ENCODE measurements at regions not wholly inside any gene's neighbourhood (a gene's known extent, or its start where the extent isn't known, plus 50 kb on each side); places are given as distances from the start of the nearest gene placed in this dataset.

- H3K4me3 ChIP-seq (ENCODE audit: low read length in 2 of 2), result no peak overlapping the region
- no peak overlapping the region for H3K9ac ChIP-seq (ENCODE audit: low read length in 2 of 2)
- H3K4me1 ChIP-seq (ENCODE audit: control insufficient read depth, insufficient read depth, low read length), result no peaks in the 10 kb centered on the region
- no peaks in the 10 kb centered on the region for H3K9me3 ChIP-seq (ENCODE audit: control insufficient read depth in 2 of 2, low read length in 2 of 2)
- no peaks in the 10 kb centered on the region for H3K36me3 ChIP-seq (ENCODE audit: control insufficient read depth in 2 of 2, insufficient read depth in 2 of 2, low read length in 2 of 2)
- H3K27ac ChIP-seq (ENCODE audit: low read length), result no peak overlapping the region
- H3K27me3 ChIP-seq (ENCODE audit: control insufficient read depth in 1 of 2, insufficient read depth in 2 of 2, low read length in 2 of 2), result no peaks in the 10 kb centered on the region
Measured at GRCh38 chr4:20326977-20327376, 75.3 kb downstream of the SLIT2 start.

GRCh38 chr4:20327808-20328207, 76.1 kb downstream of the SLIT2 start:
- no peak overlapping the region for H3K9ac ChIP-seq (ENCODE audit: low read length in 2 of 2)
- H3K4me1 ChIP-seq (ENCODE audit: control insufficient read depth, insufficient read depth, low read length), result no peaks in the 10 kb centered on the region
- H3K4me3 ChIP-seq (ENCODE audit: low read length in 2 of 2), result no peak overlapping the region
- no peak overlapping the region for H3K27ac ChIP-seq (ENCODE audit: low read length)
- no peaks in the 10 kb centered on the region for H3K36me3 ChIP-seq (ENCODE audit: control insufficient read depth in 2 of 2, insufficient read depth in 2 of 2, low read length in 2 of 2)
- H3K9me3 ChIP-seq (ENCODE audit: control insufficient read depth in 2 of 2, low read length in 2 of 2), result no peaks in the 10 kb centered on the region
- no peaks in the 10 kb centered on the region for H3K27me3 ChIP-seq (ENCODE audit: control insufficient read depth in 1 of 2, insufficient read depth in 2 of 2, low read length in 2 of 2)

DNA sequence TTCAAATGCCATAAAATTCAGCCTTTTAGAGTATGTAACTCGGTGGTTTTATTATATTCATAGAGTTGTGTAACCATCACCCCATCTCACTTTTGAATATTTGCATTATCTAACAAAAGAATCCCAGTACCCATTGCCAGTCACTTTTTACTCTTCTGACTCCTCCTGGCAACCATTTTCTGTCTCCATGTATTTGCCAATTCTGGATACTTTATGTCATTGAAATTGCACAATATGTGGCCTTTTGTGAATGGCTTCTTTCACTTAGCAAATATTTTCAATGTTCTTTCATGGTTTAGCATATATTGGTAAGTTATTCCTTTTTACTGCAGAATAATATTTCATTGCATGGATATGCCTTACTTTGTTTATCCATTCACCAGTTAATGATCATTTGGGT, 79.9 kb downstream of the SLIT2 start:
- Histone ChIP-seq H3K4me3 (ENCODE audit: low read length in 2 of 2) (no peak overlapping the region), H3K36me3 (ENCODE audit: control insufficient read depth in 2 of 2, insufficient read depth in 2 of 2, low read length in 2 of 2) (no peaks in the 10 kb centered on the region), H3K27ac (ENCODE audit: low read length) (no peak overlapping the region), H3K9ac (ENCODE audit: low read length in 2 of 2) (no peak overlapping the region), H3K4me1 (ENCODE audit: control insufficient read depth, insufficient read depth, low read length) (no peaks in the 10 kb centered on the region), H3K9me3 (ENCODE audit: control insufficient read depth in 2 of 2, low read length in 2 of 2) (no peaks in the 10 kb centered on the region), H3K27me3 (ENCODE audit: control insufficient read depth in 1 of 2, insufficient read depth in 2 of 2, low read length in 2 of 2) (no peaks in the 10 kb centered on the region)

GRCh38 chr4:20333141-20333715, 81.5 kb downstream of the SLIT2 start:
- H3K4me1 ChIP-seq (ENCODE audit: control insufficient read depth, insufficient read depth, low read length), result no peaks in the 10 kb centered on the region
- H3K9ac ChIP-seq (ENCODE audit: low read length in 2 of 2), result no peak overlapping the region
- no peak overlapping the region for H3K27ac ChIP-seq (ENCODE audit: low read length)
- H3K27me3 ChIP-seq (ENCODE audit: control insufficient read depth in 1 of 2, insufficient read depth in 2 of 2, low read length in 2 of 2), result no peaks in the 10 kb centered on the region
- H3K4me3 ChIP-seq (ENCODE audit: low read length in 2 of 2), result no peak overlapping the region
- H3K9me3 ChIP-seq (ENCODE audit: control insufficient read depth in 2 of 2, low read length in 2 of 2), result no peaks in the 10 kb centered on the region
- H3K36me3 ChIP-seq (ENCODE audit: control insufficient read depth in 2 of 2, insufficient read depth in 2 of 2, low read length in 2 of 2), result no peaks in the 10 kb centered on the region

DNA sequence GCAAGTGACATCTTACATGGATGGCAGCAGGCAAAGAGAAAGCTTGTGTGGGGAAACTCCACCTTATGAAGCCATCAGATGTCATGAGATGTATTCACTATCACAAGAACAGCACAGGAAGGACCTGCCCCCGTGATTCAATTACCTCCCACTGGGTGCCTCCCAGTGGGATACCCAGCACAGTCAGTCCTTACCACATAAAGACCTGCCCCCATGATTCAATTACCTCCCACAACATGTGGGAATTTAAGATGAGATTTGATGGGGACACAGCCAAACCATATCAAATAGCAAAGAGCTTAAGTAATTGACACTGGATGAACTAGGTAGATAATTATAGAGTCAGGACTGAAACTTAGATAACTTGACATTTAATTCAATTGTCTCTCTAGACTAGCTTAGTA, 85.6 kb downstream of the SLIT2 start:
- no peaks in the 10 kb centered on the region for H3K9me3 ChIP-seq (ENCODE audit: control insufficient read depth in 2 of 2, low read length in 2 of 2)
- H3K4me3 ChIP-seq (ENCODE audit: low read length in 2 of 2), result no peak overlapping the region
- H3K27ac ChIP-seq (ENCODE audit: low read length), result no peak overlapping the region
- no peaks in the 10 kb centered on the region for H3K27me3 ChIP-seq (ENCODE audit: control insufficient read depth in 1 of 2, insufficient read depth in 2 of 2, low read length in 2 of 2)
- H3K4me1 ChIP-seq (ENCODE audit: control insufficient read depth, insufficient read depth, low read length), result no peaks in the 10 kb centered on the region
- H3K36me3 ChIP-seq (ENCODE audit: control insufficient read depth in 2 of 2, insufficient read depth in 2 of 2, low read length in 2 of 2), result no peaks in the 10 kb centered on the region
- no peak overlapping the region for H3K9ac ChIP-seq (ENCODE audit: low read length in 2 of 2)

DNA sequence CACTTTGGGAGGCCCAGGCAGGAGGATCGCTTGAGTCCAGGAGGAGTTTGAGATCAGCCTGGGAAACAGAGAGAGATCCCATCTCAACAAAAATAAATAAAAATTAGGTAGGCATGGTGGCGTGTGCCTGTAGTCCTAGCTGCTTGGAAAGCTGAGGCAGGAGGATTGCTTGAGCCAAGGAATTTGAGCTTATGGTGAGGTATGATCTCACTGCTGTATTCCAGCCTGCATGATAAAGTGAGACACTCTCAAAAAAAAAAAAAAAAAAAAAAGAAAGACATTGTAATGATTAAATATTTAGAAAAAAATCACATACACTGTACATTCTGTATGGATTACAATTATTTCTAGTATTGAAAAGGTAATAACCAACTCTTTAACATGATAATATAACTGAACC, 87.1 kb downstream of the SLIT2 start:
- Histone ChIP-seq H3K9me3 (ENCODE audit: control insufficient read depth in 2 of 2, low read length in 2 of 2) (no peaks in the 10 kb centered on the region), H3K27me3 (ENCODE audit: control insufficient read depth in 1 of 2, insufficient read depth in 2 of 2, low read length in 2 of 2) (no peaks in the 10 kb centered on the region), H3K9ac (ENCODE audit: low read length in 2 of 2) (no peak overlapping the region), H3K4me3 (ENCODE audit: low read length in 2 of 2) (no peak overlapping the region), H3K36me3 (ENCODE audit: control insufficient read depth in 2 of 2, insufficient read depth in 2 of 2, low read length in 2 of 2) (no peaks in the 10 kb centered on the region), H3K27ac (ENCODE audit: low read length) (no peak overlapping the region), H3K4me1 (ENCODE audit: control insufficient read depth, insufficient read depth, low read length) (no peaks in the 10 kb centered on the region)

GRCh38 chr4:20341134-20341738, 89.5 kb downstream of the SLIT2 start:
- H3K27me3 ChIP-seq (ENCODE audit: control insufficient read depth in 1 of 2, insufficient read depth in 2 of 2, low read length in 2 of 2), result no peaks in the 10 kb centered on the region
- no peaks in the 10 kb centered on the region for H3K4me1 ChIP-seq (ENCODE audit: control insufficient read depth, insufficient read depth, low read length)
- no peak overlapping the region for H3K9ac ChIP-seq (ENCODE audit: low read length in 2 of 2)
- no peaks in the 10 kb centered on the region for H3K36me3 ChIP-seq (ENCODE audit: control insufficient read depth in 2 of 2, insufficient read depth in 2 of 2, low read length in 2 of 2)
- no peaks in the 10 kb centered on the region for H3K9me3 ChIP-seq (ENCODE audit: control insufficient read depth in 2 of 2, low read length in 2 of 2)
- no peak overlapping the region for H3K4me3 ChIP-seq (ENCODE audit: low read length in 2 of 2)
- no peak overlapping the region for H3K27ac ChIP-seq (ENCODE audit: low read length)

GRCh38 chr4:20347531-20347930, 95.8 kb downstream of the SLIT2 start:
- no peaks in the 10 kb centered on the region for H3K36me3 ChIP-seq (ENCODE audit: control insufficient read depth in 2 of 2, insufficient read depth in 2 of 2, low read length in 2 of 2)

DNA sequence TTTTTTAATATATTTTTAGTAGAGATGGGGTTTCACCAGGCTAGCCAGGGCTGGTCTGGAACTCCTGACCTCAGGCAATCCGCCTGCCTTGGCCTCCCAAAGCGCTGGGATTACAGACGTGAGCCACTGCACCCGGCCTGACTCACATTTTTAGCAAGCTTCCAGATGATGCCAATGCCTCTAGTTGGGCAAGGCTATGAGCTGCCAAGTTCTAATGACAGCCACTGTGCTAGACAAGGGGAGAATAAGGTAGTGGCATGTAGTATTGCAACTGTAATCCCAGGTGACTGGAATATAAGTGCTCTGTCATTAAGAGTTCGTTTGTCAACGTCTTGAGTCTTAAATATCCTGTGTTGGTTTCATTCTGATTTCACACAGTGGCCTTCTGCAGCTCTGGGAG, 96.7 kb downstream of the SLIT2 start:
- Histone ChIP-seq H3K4me1 (ENCODE audit: control insufficient read depth, insufficient read depth, low read length) (no peaks in the 10 kb centered on the region), H3K27me3 (ENCODE audit: control insufficient read depth in 1 of 2, insufficient read depth in 2 of 2, low read length in 2 of 2) (no peaks in the 10 kb centered on the region), H3K36me3 (ENCODE audit: control insufficient read depth in 2 of 2, insufficient read depth in 2 of 2, low read length in 2 of 2) (no peaks in the 10 kb centered on the region), H3K9me3 (ENCODE audit: control insufficient read depth in 2 of 2, low read length in 2 of 2) (no peaks in the 10 kb centered on the region), H3K27ac (ENCODE audit: low read length) (no peak overlapping the region), H3K4me3 (ENCODE audit: low read length in 2 of 2) (no peak overlapping the region), H3K9ac (ENCODE audit: low read length in 2 of 2) (no peak overlapping the region)

More at GRCh38 chr4:20347531-20347930, 95.8 kb downstream of the SLIT2 start:
- H3K4me1 ChIP-seq (ENCODE audit: control insufficient read depth, insufficient read depth, low read length), result no peaks in the 10 kb centered on the region
- H3K27me3 ChIP-seq (ENCODE audit: control insufficient read depth in 1 of 2, insufficient read depth in 2 of 2, low read length in 2 of 2), result no peaks in the 10 kb centered on the region
- no peak overlapping the region for H3K27ac ChIP-seq (ENCODE audit: low read length)
- H3K9me3 ChIP-seq (ENCODE audit: control insufficient read depth in 2 of 2, low read length in 2 of 2), result no peaks in the 10 kb centered on the region
- H3K9ac ChIP-seq (ENCODE audit: low read length in 2 of 2), result no peak overlapping the region
- no peak overlapping the region for H3K4me3 ChIP-seq (ENCODE audit: low read length in 2 of 2)

- Histone ChIP-seq H3K36me3 (ENCODE audit: control insufficient read depth in 2 of 2, insufficient read depth in 2 of 2, low read length in 2 of 2) (no peaks in the 10 kb centered on the region), H3K9me3 (ENCODE audit: control insufficient read depth in 2 of 2, low read length in 2 of 2) (no peaks in the 10 kb centered on the region), H3K4me1 (ENCODE audit: control insufficient read depth, insufficient read depth, low read length) (no peaks in the 10 kb centered on the region), H3K4me3 (ENCODE audit: low read length in 2 of 2) (no peak overlapping the region), H3K27me3 (ENCODE audit: control insufficient read depth in 1 of 2, insufficient read depth in 2 of 2, low read length in 2 of 2) (no peaks in the 10 kb centered on the region), H3K9ac (ENCODE audit: low read length in 2 of 2) (no peak overlapping the region), H3K27ac (ENCODE audit: low read length) (no peak overlapping the region)
Measured at GRCh38 chr4:20351360-20352162, 99.9 kb downstream of the SLIT2 start.

DNA sequence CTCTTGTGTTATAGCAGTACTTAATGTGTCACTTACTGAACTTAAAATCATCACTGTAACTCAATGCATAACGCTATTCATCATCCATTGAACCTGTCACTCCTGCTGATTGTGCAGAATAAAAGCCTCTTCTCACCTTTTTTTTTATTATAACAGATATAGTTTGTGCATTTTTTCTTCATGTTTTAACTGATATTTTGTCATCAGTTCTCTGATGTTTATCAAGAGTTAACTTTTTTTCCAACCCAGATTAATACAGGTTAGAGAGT, 100.4 kb downstream of the SLIT2 start:
- no peak overlapping the region for H3K27ac ChIP-seq (ENCODE audit: low read length)
- H3K4me1 ChIP-seq (ENCODE audit: control insufficient read depth, insufficient read depth, low read length), result no peaks in the 10 kb centered on the region
- H3K36me3 ChIP-seq (ENCODE audit: control insufficient read depth in 2 of 2, insufficient read depth in 2 of 2, low read length in 2 of 2), result no peaks in the 10 kb centered on the region
- no peaks in the 10 kb centered on the region for H3K9me3 ChIP-seq (ENCODE audit: control insufficient read depth in 2 of 2, low read length in 2 of 2)
- no peak overlapping the region for H3K9ac ChIP-seq (ENCODE audit: low read length in 2 of 2)
- no peaks in the 10 kb centered on the region for H3K27me3 ChIP-seq (ENCODE audit: control insufficient read depth in 1 of 2, insufficient read depth in 2 of 2, low read length in 2 of 2)
- H3K4me3 ChIP-seq (ENCODE audit: low read length in 2 of 2), result no peak overlapping the region
